IMR-90 (cell line): ENCODE measurements at regions not wholly inside any gene's neighbourhood (a gene's known extent, or its start where the extent isn't known, plus 50 kb on each side); places are given as distances from the start of the nearest gene placed in this dataset.

Experiments used
- ATAC-seq: fragments of 200-7000 bp; cut with Tn5 transposase; 2 replicates; pipeline ENCODE4 v1.9.1; 2020; ENCODE audit warnings: low read depth, mild to moderate bottlenecking, moderate library complexity
- BruUV-seq: library from RNA; stranded (reverse); fragments of 400-500 nt; replicated peaks from 2 replicates; lab custom pipeline; 2021; lab: Mats Ljungman, UMichigan
- CTCF ChIA-PET: fragments of 300-600 bp; formaldehyde crosslinking; extraction: SDS; loops from one replicate; lab custom pipeline; 2021; ENCODE audit warnings: antibody characterized with exemption; lab: Yijun Ruan, JAX
- POLR2A ChIA-PET: fragments of 300-600 bp; sonication (Branson Sonifier 250); formaldehyde crosslinking; loops from one replicate; lab custom pipeline; 2022; ENCODE audit warnings: antibody characterized with exemption; ENCODE audit not compliant: unreplicated experiment; lab: Charles Lee
- DNase-seq: peaks from one replicate; pipeline ENCODE4 v3.0.0; 2013
- H2AFZ ChIP-seq: replicated peaks from 2 replicates; pipeline ENCODE3; 2013; ENCODE audit warnings: low read length, mild to moderate bottlenecking; ENCODE audit not compliant: poor library complexity
- H2AK5ac ChIP-seq: 2 replicates; pipeline ENCODE4 v1.6.1; 2013; ENCODE audit warnings: low read depth, low read length, inconsistent platforms
- H2AK9ac ChIP-seq: replicated peaks from 2 replicates; pipeline ENCODE3; 2013; ENCODE audit warnings: mild to moderate bottlenecking, low read depth, low read length, moderate library complexity; ENCODE audit not compliant: poor library complexity
- H2BK120ac ChIP-seq: 2 replicates; pipeline ENCODE4 v1.6.1; 2013; ENCODE audit warnings: low read depth, low read length, inconsistent platforms
- H2BK15ac ChIP-seq: 3 replicates; pipeline ENCODE4 v1.6.1; 2013; ENCODE audit warnings: low read depth, low read length, inconsistent platforms
- H2BK20ac ChIP-seq: 2 replicates; pipeline ENCODE4 v1.6.1; 2013; ENCODE audit warnings: low read depth, mild to moderate bottlenecking, inconsistent platforms, low read length, moderate library complexity
- H2BK5ac ChIP-seq: 2 replicates; pipeline ENCODE4 v1.6.1; 2013; ENCODE audit warnings: mild to moderate bottlenecking, low read depth, low read length, inconsistent platforms; ENCODE audit not compliant: poor library complexity, severe bottlenecking
- H3K14ac ChIP-seq: replicated peaks from 2 replicates; pipeline ENCODE4 v1.6.1; 2013; ENCODE audit warnings: low read depth, low read length, inconsistent platforms
- H3K18ac ChIP-seq: 2 replicates; pipeline ENCODE4 v1.6.1; 2013; ENCODE audit warnings: low read depth, low read length, control low read depth
- H3K23ac ChIP-seq: 2 replicates; pipeline ENCODE4 v1.6.1; 2013; ENCODE audit warnings: low read depth, low read length, inconsistent platforms
- H3K27ac ChIP-seq: 2 replicates; pipeline ENCODE4 v1.5.1; 2013; ENCODE audit warnings: mild to moderate bottlenecking, control low read depth, low read length; ENCODE audit not compliant: insufficient read depth
- H3K27me3 ChIP-seq: 2 replicates; pipeline ENCODE4 v1.6.1; 2013; ENCODE audit warnings: low read length; ENCODE audit not compliant: control insufficient read depth, insufficient read depth
- H3K36me3 ChIP-seq: 2 replicates; pipeline ENCODE4 v1.6.1; 2013; ENCODE audit warnings: low read length, mixed read lengths; ENCODE audit not compliant: control insufficient read depth, insufficient read depth
- H3K4ac ChIP-seq: 2 replicates; pipeline ENCODE4 v1.6.1; 2013; ENCODE audit warnings: low read depth, low read length, inconsistent platforms
- H3K4me1 ChIP-seq: 2 replicates; pipeline ENCODE4 v1.6.1; 2013; ENCODE audit warnings: low read length, mixed read lengths; ENCODE audit not compliant: control insufficient read depth, insufficient read depth
- H3K4me2 ChIP-seq: 2 replicates; pipeline ENCODE4 v1.6.1; 2013; ENCODE audit warnings: low read depth, mild to moderate bottlenecking, control low read depth, low read length, moderate library complexity
- H3K4me3 ChIP-seq: 2 replicates; pipeline ENCODE4 v1.5.1; 2013; ENCODE audit warnings: low read depth, mild to moderate bottlenecking, control low read depth, low read length, moderate library complexity; ENCODE audit not compliant: insufficient read depth
- H3K56ac ChIP-seq: 2 replicates; pipeline ENCODE4 v1.6.1; 2013; ENCODE audit warnings: low read length, inconsistent platforms; ENCODE audit not compliant: insufficient read depth; ENCODE audit errors: extremely low read depth
- H3K79me1 ChIP-seq, 2 experiments: 2 replicates each; pipeline ENCODE4 v1.6.1; 2013; ENCODE audit warnings: low read length in 2 of 2, inconsistent platforms in 1 of 2, low read depth in 1 of 2
- H3K9ac ChIP-seq: 2 replicates; pipeline ENCODE4 v1.6.1; 2013; ENCODE audit warnings: low read depth, low read length, control low read depth
- H3K9me1 ChIP-seq: 2 replicates; pipeline ENCODE4 v1.6.1; 2013; ENCODE audit warnings: low read length, inconsistent platforms; ENCODE audit not compliant: insufficient read depth
- H3K9me3 ChIP-seq: 2 replicates; pipeline ENCODE4 v1.6.1; 2013; ENCODE audit warnings: low read length; ENCODE audit not compliant: control insufficient read depth, insufficient read depth
- H4K20me1 ChIP-seq: 2 replicates; pipeline ENCODE4 v1.6.1; 2013; ENCODE audit warnings: low read length, inconsistent platforms; ENCODE audit not compliant: insufficient read depth
- H4K5ac ChIP-seq: 2 replicates; pipeline ENCODE4 v1.6.1; 2013; ENCODE audit warnings: mild to moderate bottlenecking, low read depth, low read length, control low read depth
- H4K8ac ChIP-seq, 2 experiments: 2 replicates each; pipeline ENCODE4 v1.6.1; 2013; ENCODE audit warnings: low read depth in 2 of 2, low read length in 2 of 2, control low read depth in 1 of 2, inconsistent platforms in 1 of 2
- H4K91ac ChIP-seq: 2 replicates; pipeline ENCODE4 v1.6.1; 2013; ENCODE audit warnings: low read depth, low read length, inconsistent platforms; ENCODE audit not compliant: insufficient read depth
- BHLHE40 ChIP-seq: fragments of 150-350 bp; IDR thresholded peaks from 2 replicates; pipeline ENCODE4 v1.6.1; 2016; ENCODE audit warnings: mild to moderate bottlenecking, low read depth, low read length
- CEBPB ChIP-seq: IDR thresholded peaks from 2 replicates; pipeline ENCODE4 v1.6.1; 2012; ENCODE audit warnings: low read depth, low read length, improper control_type of control experiment
- CHD1 ChIP-seq: IDR thresholded peaks from 2 replicates; pipeline ENCODE4 v1.6.1; 2012; ENCODE audit warnings: low read depth, low read length, improper control_type of control experiment
- ELK1 ChIP-seq: fragments of 150-350 bp; IDR thresholded peaks from 2 replicates; pipeline ENCODE4 v1.6.1; 2016; ENCODE audit warnings: low read depth, mild to moderate bottlenecking, low read length, moderate library complexity, borderline replicate concordance
- FOS ChIP-seq: fragments of 150-350 bp; IDR thresholded peaks from 2 replicates; pipeline ENCODE4 v1.6.1; 2016; ENCODE audit warnings: low read depth, low read length
- MAFK ChIP-seq: IDR thresholded peaks from 2 replicates; pipeline ENCODE4 v1.6.1; 2012; ENCODE audit warnings: low read depth, low read length, improper control_type of control experiment
- MAZ ChIP-seq: IDR thresholded peaks from 2 replicates; pipeline ENCODE4 v1.6.1; 2012; ENCODE audit warnings: low read depth, mild to moderate bottlenecking, low read length, improper control_type of control experiment, moderate library complexity, borderline replicate concordance
- MXI1 ChIP-seq: IDR thresholded peaks from 2 replicates; pipeline ENCODE4 v1.6.1; 2012; ENCODE audit warnings: low read depth, mild to moderate bottlenecking, low read length, moderate library complexity, borderline replicate concordance
- NFE2L2 ChIP-seq: fragments of 150-350 bp; IDR thresholded peaks from 2 replicates; pipeline ENCODE4 v1.6.1; 2016; ENCODE audit warnings: low read depth, mild to moderate bottlenecking, low read length
- POLR2A ChIP-seq: IDR thresholded peaks from 2 replicates; pipeline ENCODE4 v1.6.1; 2012; ENCODE audit warnings: mild to moderate bottlenecking, low read depth, low read length
- RAD21 ChIP-seq: IDR thresholded peaks from 2 replicates; pipeline ENCODE4 v1.6.1; 2012; ENCODE audit warnings: low read length, improper control_type of control experiment
- RCOR1 ChIP-seq: IDR thresholded peaks from 2 replicates; pipeline ENCODE4 v1.6.1; 2012; ENCODE audit warnings: mild to moderate bottlenecking, low read length, improper control_type of control experiment; ENCODE audit not compliant: insufficient replicate concordance
- RFX5 ChIP-seq: IDR thresholded peaks from 2 replicates; pipeline ENCODE4 v1.8.0; 2012; ENCODE audit warnings: low read depth, mild to moderate bottlenecking, low read length, moderate library complexity
- SMC3 ChIP-seq: fragments of 150-350 bp; IDR thresholded peaks from 2 replicates; pipeline ENCODE4 v1.6.1; 2016; ENCODE audit warnings: low read depth, mild to moderate bottlenecking, antibody characterized with exemption, low read length, moderate library complexity
- USF2 ChIP-seq: fragments of 150-350 bp; IDR thresholded peaks from 2 replicates; pipeline ENCODE4 v1.6.1; 2017; ENCODE audit warnings: mild to moderate bottlenecking, antibody characterized with exemption, low read length, low read depth
- WGBS, 2 experiments: methylation state at CpG; one replicate each; pipeline versions ENCODE4 v1.1.5 to v1.1.7; 2013; ENCODE audit warnings: missing lambda C conversion rate in 2 of 2; ENCODE audit not compliant: insufficient read length in 1 of 2; ENCODE audit errors: extremely low coverage in 2 of 2; 5-methylcytosine and 5-hydroxymethylcytosine counted together
- dilution Hi-C: fragments of 300-500 bp; cut with HindIII; formaldehyde crosslinking; loops from one replicate; pipeline ENCODE4 v1.14.3; 2018; ENCODE audit warnings: low sequenced_read_pairs; ENCODE audit not compliant: unreplicated experiment
- in situ Hi-C: fragments of 300-500 bp; cut with MboI; formaldehyde crosslinking; loops from 3 replicates; pipeline ENCODE4 v1.14.3; 2019; ENCODE audit warnings: low sequenced_read_pairs, inconsistent platforms, mixed read lengths
- intact Hi-C: fragments of 100-400 bp; cut with micrococcal nuclease; formaldehyde crosslinking; loops from 2 replicates; pipeline ENCODE4 v1.10.0; 2022
- TF ChIP-seq, protein P1 (sequence below): conservative IDR thresholded peaks from 2 replicates; pipeline ENCODE4 v1.5.1; 2012; ENCODE audit warnings: mild to moderate bottlenecking, low read depth, low read length, improper control_type of control experiment

DNA sequence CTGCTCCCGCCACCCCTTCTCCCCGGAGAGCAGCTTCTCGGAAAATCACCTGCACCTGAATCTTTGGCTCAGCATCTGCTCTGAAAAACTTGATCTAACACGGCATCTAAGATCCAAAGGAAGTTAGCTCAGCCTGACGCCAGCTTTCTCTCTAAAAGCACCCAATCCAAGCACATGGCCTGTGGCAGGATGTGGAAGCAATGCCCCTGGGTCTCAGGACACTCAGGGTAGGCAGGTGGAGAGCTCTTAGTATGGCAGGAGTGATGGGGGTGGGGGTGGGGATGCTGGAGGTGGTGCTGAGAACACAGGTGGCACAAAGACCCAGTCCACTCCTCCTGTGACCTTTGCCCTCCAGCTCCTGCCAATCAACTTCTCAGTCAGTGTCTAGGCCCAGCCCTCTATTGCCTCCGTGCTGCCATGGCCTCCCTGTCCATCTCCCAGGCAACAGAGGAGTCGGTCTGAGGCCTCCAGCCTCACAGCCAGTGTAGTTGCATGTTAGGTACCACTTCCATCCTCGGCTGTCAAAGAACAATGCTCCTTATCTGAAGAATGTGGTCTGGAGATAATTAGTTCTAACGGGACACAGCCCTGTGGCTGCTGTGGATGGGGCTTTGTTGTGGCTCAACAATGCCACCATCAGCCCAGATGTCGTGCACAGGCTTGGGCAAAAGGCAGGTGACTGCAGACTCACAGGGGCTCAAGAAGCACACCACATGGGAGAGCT lies 180.0 kb upstream of the C14orf180 start:
- Histone ChIP-seq H3K36me3 (no peaks in the 10 kb centered on the region), H3K9me3 (peaks cover 38% of the 10 kb centered on the region), H4K20me1 (no peaks in the 10 kb centered on the region), H3K56ac (no peak overlapping the region), H3K14ac (no peak overlapping the region), H2BK15ac (no peak overlapping the region), H2AFZ (no peak overlapping the region), H3K4me1 (no peaks in the 10 kb centered on the region), H3K4ac (no peak overlapping the region), H3K4me2 (no peak overlapping the region), H4K91ac (no peak overlapping the region), H3K9ac (no peak overlapping the region), H3K23ac (no peak overlapping the region), H4K5ac (no peak overlapping the region), H2AK9ac (no peak overlapping the region), H2BK120ac (no peak overlapping the region), H3K79me1 (no peaks in the 10 kb centered on the region), H3K18ac (no peak overlapping the region), H2BK20ac (no peak overlapping the region), H2BK5ac (no peak overlapping the region), H3K27me3 (no peaks in the 10 kb centered on the region), H4K8ac (no peak overlapping the region), H3K9me1 (no peaks in the 10 kb centered on the region), H3K27ac (no peak overlapping the region), H2AK5ac (no peak overlapping the region), H3K4me3 (no peak overlapping the region)
- BruUV-seq: no TSS peak
- in situ Hi-C loops (no loop called here), intact Hi-C loops (no loop called here), dilution Hi-C loops (no loop called here)
- ChIA-PET POLR2A (no interaction called here), CTCF (no interaction called here)
- no peak for TF ChIP-seq RFX5
- no peak for TF ChIP-seq CEBPB
- no peak for TF ChIP-seq RAD21
- no peak for TF ChIP-seq POLR2A
- TF ChIP-seq CHD1: no peak
- no peak for TF ChIP-seq MXI1
- no peak for TF ChIP-seq SMC3
- no peak for TF ChIP-seq BHLHE40
- TF ChIP-seq ELK1: no peak
- TF ChIP-seq USF2: no peak
- TF ChIP-seq, protein P1, sequence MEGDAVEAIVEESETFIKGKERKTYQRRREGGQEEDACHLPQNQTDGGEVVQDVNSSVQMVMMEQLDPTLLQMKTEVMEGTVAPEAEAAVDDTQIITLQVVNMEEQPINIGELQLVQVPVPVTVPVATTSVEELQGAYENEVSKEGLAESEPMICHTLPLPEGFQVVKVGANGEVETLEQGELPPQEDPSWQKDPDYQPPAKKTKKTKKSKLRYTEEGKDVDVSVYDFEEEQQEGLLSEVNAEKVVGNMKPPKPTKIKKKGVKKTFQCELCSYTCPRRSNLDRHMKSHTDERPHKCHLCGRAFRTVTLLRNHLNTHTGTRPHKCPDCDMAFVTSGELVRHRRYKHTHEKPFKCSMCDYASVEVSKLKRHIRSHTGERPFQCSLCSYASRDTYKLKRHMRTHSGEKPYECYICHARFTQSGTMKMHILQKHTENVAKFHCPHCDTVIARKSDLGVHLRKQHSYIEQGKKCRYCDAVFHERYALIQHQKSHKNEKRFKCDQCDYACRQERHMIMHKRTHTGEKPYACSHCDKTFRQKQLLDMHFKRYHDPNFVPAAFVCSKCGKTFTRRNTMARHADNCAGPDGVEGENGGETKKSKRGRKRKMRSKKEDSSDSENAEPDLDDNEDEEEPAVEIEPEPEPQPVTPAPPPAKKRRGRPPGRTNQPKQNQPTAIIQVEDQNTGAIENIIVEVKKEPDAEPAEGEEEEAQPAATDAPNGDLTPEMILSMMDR: no peak
- TF ChIP-seq MAZ: no peak
- no peak for TF ChIP-seq NFE2L2
- no peak for TF ChIP-seq FOS
- TF ChIP-seq RCOR1: no peak
- no peak for TF ChIP-seq MAFK
- ATAC-seq: no peak
- no peak for DNase-seq
- 67% methylated on average over 5 of the region's 10 CpGs; no CpG with 5 or more reads in 1 of the 2 experiments for WGBS, 2 experiments
